ENCODE measurements at regions not wholly inside any gene's neighbourhood (a gene's known extent, or its start where the extent isn't known, plus 50 kb on each side); places are given as distances from the start of the nearest gene placed in this dataset.
"Not testable (repeated sequence)": the region's sequence is repeated elsewhere in the genome, so short reads cannot be mapped to it uniquely, and the experiment has no call there.

- not testable (repeated sequence) for TF ChIP-seq EZH2phosphoT487, EZH2, CTCF (IDR thresholded peaks at IDR 0.05)
These were observed 119.7 kb upstream of the ZNF469 start for GRCh38 chr16:88262858-88263563.
